Mesendoderm (in vitro differentiated cells): ENCODE measurements at regions not wholly inside any gene's neighbourhood (a gene's known extent, or its start where the extent isn't known, plus 50 kb on each side); places are given as distances from the start of the nearest gene placed in this dataset.

Source experiments
- DNase-seq: peaks from one replicate; pipeline ENCODE4 v3.0.0; 2013
- H2AK5ac ChIP-seq: 2 replicates; pipeline ENCODE4 v1.6.1; 2013; ENCODE audit warnings: low read length, inconsistent platforms
- H2BK120ac ChIP-seq: 2 replicates; pipeline ENCODE4 v1.6.1; 2013; ENCODE audit warnings: low read depth, mild to moderate bottlenecking, low read length, moderate library complexity, mixed read lengths
- H2BK15ac ChIP-seq: replicated peaks from 2 replicates; pipeline ENCODE4 v1.6.1; 2013; ENCODE audit warnings: low read depth, mild to moderate bottlenecking, moderate library complexity
- H2BK5ac ChIP-seq: 2 replicates; pipeline ENCODE4 v1.6.1; 2013; ENCODE audit warnings: low read length, inconsistent platforms
- H3K18ac ChIP-seq: 2 replicates; pipeline ENCODE4 v1.6.1; 2013; ENCODE audit warnings: mild to moderate bottlenecking, low read length, mixed read lengths
- H3K23ac ChIP-seq: one replicate; pipeline ENCODE4 v1.6.1; 2013; ENCODE audit warnings: low read length
- H3K27ac ChIP-seq: 2 replicates; pipeline ENCODE4 v1.5.1; 2013; ENCODE audit warnings: low read depth, mild to moderate bottlenecking, inconsistent platforms, low read length, moderate library complexity
- H3K27me3 ChIP-seq: 2 replicates; pipeline ENCODE4 v1.6.1; 2013; ENCODE audit warnings: low read length, control low read depth, mild to moderate bottlenecking, inconsistent platforms; ENCODE audit not compliant: insufficient read depth, poor library complexity
- H3K36me3 ChIP-seq: 2 replicates; pipeline ENCODE4 v1.6.1; 2013; ENCODE audit warnings: low read length, inconsistent platforms; ENCODE audit not compliant: control insufficient read depth, insufficient read depth
- H3K4ac ChIP-seq: one replicate; pipeline ENCODE4 v1.6.1; 2013; ENCODE audit warnings: low read depth, mild to moderate bottlenecking, low read length, moderate library complexity
- H3K4me1 ChIP-seq: 2 replicates; pipeline ENCODE4 v1.6.1; 2013; ENCODE audit warnings: low read depth, low read length, inconsistent platforms; ENCODE audit not compliant: control insufficient read depth
- H3K4me2 ChIP-seq: 2 replicates; pipeline ENCODE4 v1.6.1; 2013; ENCODE audit warnings: low read length
- H3K4me3 ChIP-seq: 2 replicates; pipeline ENCODE4 v1.5.1; 2013; ENCODE audit warnings: mild to moderate bottlenecking, low read length
- H3K56ac ChIP-seq: one replicate; pipeline ENCODE4 v1.6.1; 2013; ENCODE audit warnings: low read length
- H3K79me1 ChIP-seq: 2 replicates; pipeline ENCODE4 v1.6.1; 2013; ENCODE audit warnings: low read length, inconsistent platforms
- H3K79me2 ChIP-seq: 2 replicates; pipeline ENCODE4 v1.6.1; 2013; ENCODE audit warnings: mild to moderate bottlenecking, low read length; ENCODE audit not compliant: control insufficient read depth, insufficient read depth
- H3K9ac ChIP-seq: 2 replicates; pipeline ENCODE4 v1.6.1; 2013; ENCODE audit warnings: low read length, inconsistent platforms
- H4K5ac ChIP-seq: one replicate; pipeline ENCODE4 v1.6.1; 2013; ENCODE audit warnings: low read length
- H4K8ac ChIP-seq: one replicate; pipeline ENCODE4 v1.6.1; 2013; ENCODE audit warnings: low read depth, mild to moderate bottlenecking, control low read depth, low read length, moderate library complexity
- WGBS: extraction: QIAGEN DNeasy Blood & Tissue Kit; methylation state at CpG from one replicate; pipeline ENCODE4 v1.1.7; 2013; ENCODE audit warnings: low lambda C conversion rate, missing lambda C conversion rate; ENCODE audit not compliant: insufficient coverage; ENCODE audit errors: extremely low coverage; 5-methylcytosine and 5-hydroxymethylcytosine counted together

- no peaks in the 10 kb centered on the region for H3K79me1 ChIP-seq
- H3K9ac ChIP-seq: no peak overlapping the region
- H2BK120ac ChIP-seq: no peak overlapping the region
- no peaks in the 10 kb centered on the region for H3K36me3 ChIP-seq
- no peak overlapping the region for H2AK5ac ChIP-seq
- DNase-seq: no peak
- H3K18ac ChIP-seq: no peak overlapping the region
- no peak overlapping the region for H3K27ac ChIP-seq
- H3K79me2 ChIP-seq: no peaks in the 10 kb centered on the region
- no peak overlapping the region for H2BK5ac ChIP-seq
- H3K4ac ChIP-seq: no peak overlapping the region
- no peak overlapping the region for H4K5ac ChIP-seq
- WGBS: no CpG with 5 or more reads among the region's 3 CpGs
- no peak overlapping the region for H3K4me3 ChIP-seq
- H3K56ac ChIP-seq: no peak overlapping the region
- no peak overlapping the region for H3K4me2 ChIP-seq
- no peak overlapping the region for H2BK15ac ChIP-seq
- no peak overlapping the region for H4K8ac ChIP-seq
- H3K23ac ChIP-seq: no peak overlapping the region
- H3K27me3 ChIP-seq: no peaks in the 10 kb centered on the region
- H3K4me1 ChIP-seq: peaks cover 2% of the 10 kb centered on the region
Observed at GRCh38 chr3:5651351-5651750, 463.8 kb downstream of the EDEM1 start.

- Histone ChIP-seq H3K23ac (no peak overlapping the region), H2AK5ac (no peak overlapping the region), H2BK120ac (no peak overlapping the region), H3K9ac (no peak overlapping the region), H3K27ac (no peak overlapping the region), H4K8ac (no peak overlapping the region), H3K4me3 (no peak overlapping the region), H3K4ac (no peak overlapping the region), H4K5ac (no peak overlapping the region), H3K79me2 (no peaks in the 10 kb centered on the region), H2BK15ac (no peak overlapping the region), H3K18ac (no peak overlapping the region), H3K56ac (no peak overlapping the region), H3K36me3 (no peaks in the 10 kb centered on the region), H2BK5ac (no peak overlapping the region), H3K27me3 (no peaks in the 10 kb centered on the region), H3K4me2 (no peak overlapping the region), H3K4me1 (peaks cover 2% of the 10 kb centered on the region), H3K79me1 (no peaks in the 10 kb centered on the region)
- no peak for DNase-seq
- no CpG with 5 or more reads among the region's 2 CpGs for WGBS
Observed at GRCh38 chr3:5653426-5654143, 466.1 kb downstream of the EDEM1 start.

- Histone ChIP-seq H2BK5ac (no peak overlapping the region), H3K79me1 (no peaks in the 10 kb centered on the region), H4K5ac (no peak overlapping the region), H3K56ac (no peak overlapping the region), H4K8ac (no peak overlapping the region), H3K4me3 (no peak overlapping the region), H3K4me1 (no peaks in the 10 kb centered on the region), H2BK15ac (no peak overlapping the region), H3K27me3 (no peaks in the 10 kb centered on the region), H3K23ac (no peak overlapping the region), H2BK120ac (no peak overlapping the region), H3K4me2 (no peak overlapping the region), H3K79me2 (no peaks in the 10 kb centered on the region), H3K18ac (no peak overlapping the region), H2AK5ac (no peak overlapping the region), H3K36me3 (no peaks in the 10 kb centered on the region), H3K4ac (no peak overlapping the region), H3K27ac (no peak overlapping the region), H3K9ac (no peak overlapping the region)
- no peak for DNase-seq
- whole genome bisulfite sequencing: no CpG with 5 or more reads among the region's 5 CpGs
Observed at GRCh38 chr3:5657106-5657505, 469.6 kb downstream of the EDEM1 start.

GRCh38 chr3:5663601-5664000 lies 476.1 kb downstream of the EDEM1 start:
- Histone ChIP-seq H3K4ac (no peak overlapping the region), H2BK5ac (no peak overlapping the region), H3K4me1 (no peaks in the 10 kb centered on the region), H3K79me1 (no peaks in the 10 kb centered on the region), H3K27me3 (no peaks in the 10 kb centered on the region), H3K79me2 (no peaks in the 10 kb centered on the region), H3K18ac (no peak overlapping the region), H4K5ac (no peak overlapping the region), H3K36me3 (no peaks in the 10 kb centered on the region), H3K4me3 (no peak overlapping the region), H3K4me2 (no peak overlapping the region), H2AK5ac (no peak overlapping the region), H3K27ac (no peak overlapping the region), H2BK120ac (no peak overlapping the region), H3K23ac (no peak overlapping the region), H3K9ac (no peak overlapping the region), H3K56ac (no peak overlapping the region), H2BK15ac (no peak overlapping the region), H4K8ac (no peak overlapping the region)
- DNase-seq: no peak
- no CpG with 5 or more reads among the region's 1 CpG for WGBS

- no peak overlapping the region for H2AK5ac ChIP-seq
- H3K23ac ChIP-seq: no peak overlapping the region
- no peak overlapping the region for H3K9ac ChIP-seq
- no peak overlapping the region for H3K4me2 ChIP-seq
- no peak overlapping the region for H3K18ac ChIP-seq
- H4K8ac ChIP-seq: no peak overlapping the region
- H4K5ac ChIP-seq: no peak overlapping the region
- no peaks in the 10 kb centered on the region for H3K4me1 ChIP-seq
- H3K4ac ChIP-seq: no peak overlapping the region
- no peaks in the 10 kb centered on the region for H3K36me3 ChIP-seq
- no peak for DNase-seq
- no peaks in the 10 kb centered on the region for H3K79me1 ChIP-seq
- H2BK5ac ChIP-seq: no peak overlapping the region
- H3K27ac ChIP-seq: no peak overlapping the region
- WGBS: no CpG with 5 or more reads among the region's 4 CpGs
- H3K4me3 ChIP-seq: no peak overlapping the region
- H3K27me3 ChIP-seq: no peaks in the 10 kb centered on the region
- H3K79me2 ChIP-seq: no peaks in the 10 kb centered on the region
- H3K56ac ChIP-seq: no peak overlapping the region
- H2BK120ac ChIP-seq: no peak overlapping the region
- no peak overlapping the region for H2BK15ac ChIP-seq
Observed at GRCh38 chr3:5666455-5666854, 478.9 kb downstream of the EDEM1 start.

GRCh38 chr3:5673521-5673920 lies 486.0 kb downstream of the EDEM1 start:
- H3K23ac ChIP-seq: no peak overlapping the region
- no peak overlapping the region for H3K56ac ChIP-seq
- no peak for DNase-seq
- no peak overlapping the region for H3K27ac ChIP-seq
- no peak overlapping the region for H3K4ac ChIP-seq
- no peaks in the 10 kb centered on the region for H3K4me1 ChIP-seq
- H3K79me2 ChIP-seq: no peaks in the 10 kb centered on the region
- H3K18ac ChIP-seq: no peak overlapping the region
- H2BK15ac ChIP-seq: no peak overlapping the region
- no CpG with 5 or more reads among the region's 3 CpGs for WGBS
- H3K9ac ChIP-seq: no peak overlapping the region
- H2AK5ac ChIP-seq: no peak overlapping the region
- no peaks in the 10 kb centered on the region for H3K27me3 ChIP-seq
- H3K4me2 ChIP-seq: no peak overlapping the region
- H4K8ac ChIP-seq: no peak overlapping the region
- no peaks in the 10 kb centered on the region for H3K36me3 ChIP-seq
- H2BK120ac ChIP-seq: no peak overlapping the region
- H3K4me3 ChIP-seq: no peak overlapping the region
- no peaks in the 10 kb centered on the region for H3K79me1 ChIP-seq
- H4K5ac ChIP-seq: no peak overlapping the region
- no peak overlapping the region for H2BK5ac ChIP-seq
